HepG2 (cell line): ENCODE measurements at regions not wholly inside any gene's neighbourhood (a gene's known extent, or its start where the extent isn't known, plus 50 kb on each side); places are given as distances from the start of the nearest gene placed in this dataset.

Source experiments
- CREB1 ChIP-seq, 2 experiments: fragments of 450-650 bp in 1 of 2; IDR thresholded peaks; 2 replicates each; pipeline ENCODE4 v1.6.1; 2016 to 2017; ENCODE audit warnings: control low read depth in 1 of 2, mild to moderate bottlenecking in 1 of 2, missing compliant biosample characterization in 1 of 2, missing genetic modification characterization in 1 of 2
- FOSL2 ChIP-seq: sonication (generic); formaldehyde crosslinking; IDR thresholded peaks from 2 replicates; pipeline ENCODE4 v1.4.0; 2020; ENCODE audit warnings: missing genetic modification reagents
- HDAC1 ChIP-seq: sonication (generic); formaldehyde crosslinking; IDR thresholded peaks from 2 replicates; pipeline ENCODE4 v1.5.1; 2020; ENCODE audit warnings: mild to moderate bottlenecking, missing genetic modification reagents
- KMT2B ChIP-seq: IDR thresholded peaks from 2 replicates; pipeline ENCODE4 v1.6.1; 2016; ENCODE audit warnings: missing genetic modification reagents, missing compliant biosample characterization
- TAF1 ChIP-seq: sonication (generic); formaldehyde crosslinking; IDR thresholded peaks from 2 replicates; pipeline ENCODE4 v1.4.0; 2020; ENCODE audit warnings: missing genetic modification reagents
- YEATS2 ChIP-seq: sonication (generic); formaldehyde crosslinking; IDR thresholded peaks from 2 replicates; pipeline ENCODE4 v1.4.0; 2020; ENCODE audit warnings: missing genetic modification reagents, borderline replicate concordance
- ZKSCAN1 ChIP-seq: fragments of 150-350 bp; IDR thresholded peaks from 2 replicates; pipeline ENCODE4 v1.6.1; 2014; ENCODE audit warnings: low read length
- ZNF747 ChIP-seq: sonication (generic); formaldehyde crosslinking; IDR thresholded peaks from 2 replicates; pipeline ENCODE4 v1.8.1; 2023; ENCODE audit warnings: missing genetic modification reagents, mild to moderate bottlenecking, borderline replicate concordance
- TF ChIP-seq, protein P1 (sequence below): sonication (generic); formaldehyde crosslinking; IDR thresholded peaks from 2 replicates; pipeline ENCODE4 v1.4.0; 2020; ENCODE audit warnings: missing genetic modification reagents
- TF ChIP-seq, protein P2 (sequence below): sonication (generic); formaldehyde crosslinking; IDR thresholded peaks from 2 replicates; pipeline ENCODE4 v1.9.0; 2021; ENCODE audit warnings: mild to moderate bottlenecking, missing genetic modification reagents
- TF ChIP-seq, protein P3 (sequence below): sonication (generic); formaldehyde crosslinking; IDR thresholded peaks from 2 replicates; pipeline ENCODE4 v1.4.0; 2020; ENCODE audit warnings: missing genetic modification reagents
- TF ChIP-seq, protein P4 (sequence below), 2 experiments: sonication (generic) in 1 of 2; formaldehyde crosslinking in 1 of 2; IDR thresholded peaks; 2 replicates each; pipeline versions ENCODE4 v1.5.1 to v1.6.1; 2011 to 2020; ENCODE audit warnings: borderline replicate concordance in 1 of 2, low read depth in 1 of 2, low read length in 1 of 2, mild to moderate bottlenecking in 1 of 2, missing genetic modification reagents in 1 of 2, moderate library complexity in 1 of 2
- TF ChIP-seq, protein P5 (sequence below): sonication (generic); formaldehyde crosslinking; IDR thresholded peaks from 2 replicates; pipeline ENCODE4 v1.4.0; 2020; ENCODE audit warnings: missing genetic modification reagents, mild to moderate bottlenecking, borderline replicate concordance
- TF ChIP-seq, protein P6 (sequence below): sonication (generic); formaldehyde crosslinking; IDR thresholded peaks from 2 replicates; pipeline ENCODE4 v1.4.0; 2020; ENCODE audit warnings: mild to moderate bottlenecking, missing genetic modification reagents

DNA sequence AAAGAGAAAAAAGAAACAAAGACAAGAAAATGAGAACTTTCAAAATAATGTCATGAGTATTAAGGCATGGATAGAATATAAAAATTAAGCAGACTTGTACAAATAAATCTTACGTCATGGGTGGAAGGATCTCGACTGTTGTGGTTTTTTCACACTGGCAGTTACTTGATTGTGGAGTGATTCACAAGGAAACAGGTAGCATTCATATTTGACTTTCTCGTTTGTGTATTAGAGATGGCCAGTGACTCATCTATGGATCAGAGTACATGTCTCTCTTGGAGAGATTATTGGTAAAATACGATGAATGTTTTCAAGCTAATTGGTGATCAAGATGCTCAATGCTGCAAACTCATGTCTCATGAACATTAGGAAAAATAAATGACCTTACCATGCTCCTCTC lies 564.3 kb downstream of the GATA3 start:
- TF ChIP-seq TAF1 (no peak), FOSL2 (CRISPR knock-in tag) (no peak), ZNF747 (CRISPR knock-in tag) (no peak), ZKSCAN1 (no peak), YEATS2 (CRISPR knock-in tag) (no peak), KMT2B (CRISPR knock-in tag) (no peak), CREB1 (IDR thresholded peaks at IDR 0.05) (peak; percentile 43), CREB1 (CRISPR knock-in tag; IDR thresholded peaks at IDR 0.05) (no peak), HDAC1 (CRISPR knock-in tag) (no peak)
- TF ChIP-seq, protein P1, sequence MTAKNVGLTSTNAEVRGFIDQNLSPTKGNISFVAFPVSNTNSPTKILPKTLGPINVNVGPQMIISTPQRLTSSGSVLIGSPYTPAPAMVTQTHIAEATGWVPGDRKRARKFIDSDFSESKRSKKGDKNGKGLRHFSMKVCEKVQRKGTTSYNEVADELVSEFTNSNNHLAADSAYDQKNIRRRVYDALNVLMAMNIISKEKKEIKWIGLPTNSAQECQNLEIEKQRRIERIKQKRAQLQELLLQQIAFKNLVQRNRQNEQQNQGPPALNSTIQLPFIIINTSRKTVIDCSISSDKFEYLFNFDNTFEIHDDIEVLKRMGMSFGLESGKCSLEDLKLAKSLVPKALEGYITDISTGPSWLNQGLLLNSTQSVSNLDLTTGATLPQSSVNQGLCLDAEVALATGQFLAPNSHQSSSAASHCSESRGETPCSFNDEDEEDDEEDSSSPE, result no peak
- TF ChIP-seq, protein P2, sequence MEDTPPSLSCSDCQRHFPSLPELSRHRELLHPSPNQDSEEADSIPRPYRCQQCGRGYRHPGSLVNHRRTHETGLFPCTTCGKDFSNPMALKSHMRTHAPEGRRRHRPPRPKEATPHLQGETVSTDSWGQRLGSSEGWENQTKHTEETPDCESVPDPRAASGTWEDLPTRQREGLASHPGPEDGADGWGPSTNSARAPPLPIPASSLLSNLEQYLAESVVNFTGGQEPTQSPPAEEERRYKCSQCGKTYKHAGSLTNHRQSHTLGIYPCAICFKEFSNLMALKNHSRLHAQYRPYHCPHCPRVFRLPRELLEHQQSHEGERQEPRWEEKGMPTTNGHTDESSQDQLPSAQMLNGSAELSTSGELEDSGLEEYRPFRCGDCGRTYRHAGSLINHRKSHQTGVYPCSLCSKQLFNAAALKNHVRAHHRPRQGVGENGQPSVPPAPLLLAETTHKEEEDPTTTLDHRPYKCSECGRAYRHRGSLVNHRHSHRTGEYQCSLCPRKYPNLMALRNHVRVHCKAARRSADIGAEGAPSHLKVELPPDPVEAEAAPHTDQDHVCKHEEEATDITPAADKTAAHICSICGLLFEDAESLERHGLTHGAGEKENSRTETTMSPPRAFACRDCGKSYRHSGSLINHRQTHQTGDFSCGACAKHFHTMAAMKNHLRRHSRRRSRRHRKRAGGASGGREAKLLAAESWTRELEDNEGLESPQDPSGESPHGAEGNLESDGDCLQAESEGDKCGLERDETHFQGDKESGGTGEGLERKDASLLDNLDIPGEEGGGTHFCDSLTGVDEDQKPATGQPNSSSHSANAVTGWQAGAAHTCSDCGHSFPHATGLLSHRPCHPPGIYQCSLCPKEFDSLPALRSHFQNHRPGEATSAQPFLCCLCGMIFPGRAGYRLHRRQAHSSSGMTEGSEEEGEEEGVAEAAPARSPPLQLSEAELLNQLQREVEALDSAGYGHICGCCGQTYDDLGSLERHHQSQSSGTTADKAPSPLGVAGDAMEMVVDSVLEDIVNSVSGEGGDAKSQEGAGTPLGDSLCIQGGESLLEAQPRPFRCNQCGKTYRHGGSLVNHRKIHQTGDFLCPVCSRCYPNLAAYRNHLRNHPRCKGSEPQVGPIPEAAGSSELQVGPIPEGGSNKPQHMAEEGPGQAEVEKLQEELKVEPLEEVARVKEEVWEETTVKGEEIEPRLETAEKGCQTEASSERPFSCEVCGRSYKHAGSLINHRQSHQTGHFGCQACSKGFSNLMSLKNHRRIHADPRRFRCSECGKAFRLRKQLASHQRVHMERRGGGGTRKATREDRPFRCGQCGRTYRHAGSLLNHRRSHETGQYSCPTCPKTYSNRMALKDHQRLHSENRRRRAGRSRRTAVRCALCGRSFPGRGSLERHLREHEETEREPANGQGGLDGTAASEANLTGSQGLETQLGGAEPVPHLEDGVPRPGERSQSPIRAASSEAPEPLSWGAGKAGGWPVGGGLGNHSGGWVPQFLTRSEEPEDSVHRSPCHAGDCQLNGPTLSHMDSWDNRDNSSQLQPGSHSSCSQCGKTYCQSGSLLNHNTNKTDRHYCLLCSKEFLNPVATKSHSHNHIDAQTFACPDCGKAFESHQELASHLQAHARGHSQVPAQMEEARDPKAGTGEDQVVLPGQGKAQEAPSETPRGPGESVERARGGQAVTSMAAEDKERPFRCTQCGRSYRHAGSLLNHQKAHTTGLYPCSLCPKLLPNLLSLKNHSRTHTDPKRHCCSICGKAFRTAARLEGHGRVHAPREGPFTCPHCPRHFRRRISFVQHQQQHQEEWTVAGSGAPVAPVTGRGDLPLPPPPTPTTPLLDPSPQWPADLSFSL (CRISPR knock-in tag), result no peak
- TF ChIP-seq, protein P3, sequence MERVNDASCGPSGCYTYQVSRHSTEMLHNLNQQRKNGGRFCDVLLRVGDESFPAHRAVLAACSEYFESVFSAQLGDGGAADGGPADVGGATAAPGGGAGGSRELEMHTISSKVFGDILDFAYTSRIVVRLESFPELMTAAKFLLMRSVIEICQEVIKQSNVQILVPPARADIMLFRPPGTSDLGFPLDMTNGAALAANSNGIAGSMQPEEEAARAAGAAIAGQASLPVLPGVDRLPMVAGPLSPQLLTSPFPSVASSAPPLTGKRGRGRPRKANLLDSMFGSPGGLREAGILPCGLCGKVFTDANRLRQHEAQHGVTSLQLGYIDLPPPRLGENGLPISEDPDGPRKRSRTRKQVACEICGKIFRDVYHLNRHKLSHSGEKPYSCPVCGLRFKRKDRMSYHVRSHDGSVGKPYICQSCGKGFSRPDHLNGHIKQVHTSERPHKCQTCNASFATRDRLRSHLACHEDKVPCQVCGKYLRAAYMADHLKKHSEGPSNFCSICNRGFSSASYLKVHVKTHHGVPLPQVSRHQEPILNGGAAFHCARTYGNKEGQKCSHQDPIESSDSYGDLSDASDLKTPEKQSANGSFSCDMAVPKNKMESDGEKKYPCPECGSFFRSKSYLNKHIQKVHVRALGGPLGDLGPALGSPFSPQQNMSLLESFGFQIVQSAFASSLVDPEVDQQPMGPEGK, result no peak
- TF ChIP-seq, protein P4, sequence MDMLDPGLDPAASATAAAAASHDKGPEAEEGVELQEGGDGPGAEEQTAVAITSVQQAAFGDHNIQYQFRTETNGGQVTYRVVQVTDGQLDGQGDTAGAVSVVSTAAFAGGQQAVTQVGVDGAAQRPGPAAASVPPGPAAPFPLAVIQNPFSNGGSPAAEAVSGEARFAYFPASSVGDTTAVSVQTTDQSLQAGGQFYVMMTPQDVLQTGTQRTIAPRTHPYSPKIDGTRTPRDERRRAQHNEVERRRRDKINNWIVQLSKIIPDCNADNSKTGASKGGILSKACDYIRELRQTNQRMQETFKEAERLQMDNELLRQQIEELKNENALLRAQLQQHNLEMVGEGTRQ (IDR thresholded peaks at IDR 0.05; ENCODE audit: low read depth, low read length), result no peak
- TF ChIP-seq, protein P4 (CRISPR knock-in tag; IDR thresholded peaks at IDR 0.05; ENCODE audit: borderline replicate concordance), result no peak
- TF ChIP-seq, protein P5, sequence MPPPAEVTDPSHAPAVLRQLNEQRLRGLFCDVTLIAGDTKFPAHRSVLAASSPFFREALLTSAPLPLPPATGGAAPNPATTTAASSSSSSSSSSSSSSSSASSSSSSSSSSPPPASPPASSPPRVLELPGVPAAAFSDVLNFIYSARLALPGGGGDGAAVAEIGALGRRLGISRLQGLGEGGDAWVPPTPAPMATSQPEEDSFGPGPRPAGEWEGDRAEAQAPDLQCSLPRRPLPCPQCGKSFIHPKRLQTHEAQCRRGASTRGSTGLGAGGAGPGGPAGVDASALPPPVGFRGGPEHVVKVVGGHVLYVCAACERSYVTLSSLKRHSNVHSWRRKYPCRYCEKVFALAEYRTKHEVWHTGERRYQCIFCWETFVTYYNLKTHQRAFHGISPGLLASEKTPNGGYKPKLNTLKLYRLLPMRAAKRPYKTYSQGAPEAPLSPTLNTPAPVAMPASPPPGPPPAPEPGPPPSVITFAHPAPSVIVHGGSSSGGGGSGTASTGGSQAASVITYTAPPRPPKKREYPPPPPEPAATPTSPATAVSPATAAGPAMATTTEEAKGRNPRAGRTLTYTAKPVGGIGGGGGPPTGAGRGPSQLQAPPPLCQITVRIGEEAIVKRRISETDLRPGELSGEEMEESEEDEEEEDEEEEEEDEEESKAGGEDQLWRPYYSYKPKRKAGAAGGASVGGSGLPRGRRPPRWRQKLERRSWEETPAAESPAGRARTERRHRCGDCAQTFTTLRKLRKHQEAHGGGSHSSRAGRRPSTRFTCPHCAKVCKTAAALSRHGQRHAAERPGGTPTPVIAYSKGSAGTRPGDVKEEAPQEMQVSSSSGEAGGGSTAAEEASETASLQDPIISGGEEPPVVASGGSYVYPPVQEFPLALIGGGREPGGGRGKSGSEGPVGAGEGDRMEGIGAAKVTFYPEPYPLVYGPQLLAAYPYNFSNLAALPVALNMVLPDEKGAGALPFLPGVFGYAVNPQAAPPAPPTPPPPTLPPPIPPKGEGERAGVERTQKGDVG (CRISPR knock-in tag), result no peak
- TF ChIP-seq, protein P6, sequence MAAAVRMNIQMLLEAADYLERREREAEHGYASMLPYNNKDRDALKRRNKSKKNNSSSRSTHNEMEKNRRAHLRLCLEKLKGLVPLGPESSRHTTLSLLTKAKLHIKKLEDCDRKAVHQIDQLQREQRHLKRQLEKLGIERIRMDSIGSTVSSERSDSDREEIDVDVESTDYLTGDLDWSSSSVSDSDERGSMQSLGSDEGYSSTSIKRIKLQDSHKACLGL (CRISPR knock-in tag), result no peak
